ENCODE measurements at regions not wholly inside any gene's neighbourhood (a gene's known extent, or its start where the extent isn't known, plus 50 kb on each side); places are given as distances from the start of the nearest gene placed in this dataset.
"Not testable (repeated sequence)": the region's sequence is repeated elsewhere in the genome, so short reads cannot be mapped to it uniquely, and the experiment has no call there.

GRCh38 chr11:35048346-35048745 is 90.6 kb upstream of the CD44 start:
- not testable (repeated sequence) for TF ChIP-seq CTCF, POLR2AphosphoS5, POLR2A, EP300 (IDR thresholded peaks at IDR 0.05)

Data from upper lobe of left lung (tissue), 4 donors.